OCI-LY7 (cell line): ENCODE measurements at regions not wholly inside any gene's neighbourhood (a gene's known extent, or its start where the extent isn't known, plus 50 kb on each side); places are given as distances from the start of the nearest gene placed in this dataset.

ENCODE experiments used
- EZH2phosphoT487 ChIP-seq: fragments of 200-600 bp; sonication (generic); IDR thresholded peaks from 2 replicates; pipeline ENCODE4 v1.6.1; 2018; ENCODE audit warnings: low read depth, borderline replicate concordance, mild to moderate bottlenecking, mixed run types, antibody characterized with exemption, low read length, moderate library complexity, mixed read lengths
- TF ChIP-seq, protein P1 (sequence below): fragments of 200-600 bp; sonication (generic); conservative IDR thresholded peaks from 2 replicates; pipeline ENCODE4 v1.5.1; 2014; ENCODE audit warnings: mild to moderate bottlenecking, antibody characterized with exemption, low read length, moderate library complexity, mixed read lengths

DNA sequence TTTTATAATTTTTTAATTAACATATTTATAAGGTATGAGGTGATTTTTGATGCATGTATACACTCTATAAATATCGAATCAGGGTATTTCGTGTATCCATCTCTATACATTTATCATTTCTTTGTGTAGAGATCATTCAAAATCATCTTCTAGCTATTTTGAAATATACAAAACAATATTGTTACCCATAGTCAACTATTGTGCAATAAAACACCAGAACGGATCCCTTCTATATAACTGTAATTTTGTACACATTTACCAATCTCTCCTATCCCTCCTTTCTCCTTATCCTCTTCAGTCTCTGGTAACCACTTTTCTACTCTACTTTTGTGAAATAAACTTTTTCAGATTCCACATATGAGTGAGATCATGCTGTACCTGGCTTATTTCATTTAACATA, 1459.6 kb downstream of the MRPL39 start:
- TF ChIP-seq, protein P1, sequence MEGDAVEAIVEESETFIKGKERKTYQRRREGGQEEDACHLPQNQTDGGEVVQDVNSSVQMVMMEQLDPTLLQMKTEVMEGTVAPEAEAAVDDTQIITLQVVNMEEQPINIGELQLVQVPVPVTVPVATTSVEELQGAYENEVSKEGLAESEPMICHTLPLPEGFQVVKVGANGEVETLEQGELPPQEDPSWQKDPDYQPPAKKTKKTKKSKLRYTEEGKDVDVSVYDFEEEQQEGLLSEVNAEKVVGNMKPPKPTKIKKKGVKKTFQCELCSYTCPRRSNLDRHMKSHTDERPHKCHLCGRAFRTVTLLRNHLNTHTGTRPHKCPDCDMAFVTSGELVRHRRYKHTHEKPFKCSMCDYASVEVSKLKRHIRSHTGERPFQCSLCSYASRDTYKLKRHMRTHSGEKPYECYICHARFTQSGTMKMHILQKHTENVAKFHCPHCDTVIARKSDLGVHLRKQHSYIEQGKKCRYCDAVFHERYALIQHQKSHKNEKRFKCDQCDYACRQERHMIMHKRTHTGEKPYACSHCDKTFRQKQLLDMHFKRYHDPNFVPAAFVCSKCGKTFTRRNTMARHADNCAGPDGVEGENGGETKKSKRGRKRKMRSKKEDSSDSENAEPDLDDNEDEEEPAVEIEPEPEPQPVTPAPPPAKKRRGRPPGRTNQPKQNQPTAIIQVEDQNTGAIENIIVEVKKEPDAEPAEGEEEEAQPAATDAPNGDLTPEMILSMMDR, result no peak
- no peak for TF ChIP-seq EZH2phosphoT487
